HG03066 (cell line): ENCODE measurements at regions not wholly inside any gene's neighbourhood (a gene's known extent, or its start where the extent isn't known, plus 50 kb on each side); places are given as distances from the start of the nearest gene placed in this dataset.

Experiments
- ATAC-seq: cut with Tn5 transposase; IDR thresholded peaks from one replicate; pipeline ENCODE4 v1.9.1; 2021; ENCODE audit warnings: low read depth; ENCODE audit not compliant: unreplicated experiment

- ATAC-seq = no peak
These were observed 170.4 kb downstream of the ZDHHC21 start for GRCh38 chr9:14522627-14523379.

GRCh38 chr9:14520341-14520740 lies 172.9 kb downstream of the ZDHHC21 start:
- no peak for ATAC-seq

GRCh38 chr9:14517154-14517906 lies 175.9 kb downstream of the ZDHHC21 start:
- no peak for ATAC-seq

GRCh38 chr9:14516656-14517055 lies 176.6 kb downstream of the ZDHHC21 start:
- ATAC-seq = no peak

- no peak for ATAC-seq
These were observed 177.5 kb downstream of the ZDHHC21 start for GRCh38 chr9:14515571-14516198.

GRCh38 chr9:14515049-14515448 lies 178.2 kb downstream of the ZDHHC21 start:
- no peak for ATAC-seq

GRCh38 chr9:14512942-14513341 lies 180.3 kb downstream of the ZDHHC21 start:
- no peak for ATAC-seq

GRCh38 chr9:14511452-14511851 lies 181.8 kb downstream of the ZDHHC21 start:
- ATAC-seq = no peak

GRCh38 chr9:14508884-14509283 lies 184.3 kb downstream of the ZDHHC21 start:
- ATAC-seq = no peak

GRCh38 chr9:14501366-14501765 lies 187.4 kb upstream of the NFIB start:
- ATAC-seq = no peak

- no peak for ATAC-seq
These were observed 186.8 kb upstream of the NFIB start for GRCh38 chr9:14500705-14501104.

- no peak for ATAC-seq
These were observed 186.0 kb upstream of the NFIB start for GRCh38 chr9:14499976-14500375.

GRCh38 chr9:14498824-14499223 lies 184.9 kb upstream of the NFIB start:
- no peak for ATAC-seq

GRCh38 chr9:14497476-14497875 lies 183.5 kb upstream of the NFIB start:
- no peak for ATAC-seq

- ATAC-seq = no peak
These were observed 174.7 kb upstream of the NFIB start for GRCh38 chr9:14488421-14489190.

- ATAC-seq = no peak
These were observed 173.7 kb upstream of the NFIB start for GRCh38 chr9:14487547-14488185.

- no peak for ATAC-seq
These were observed 171.4 kb upstream of the NFIB start for GRCh38 chr9:14485366-14485765.

- no peak for ATAC-seq
These were observed 168.9 kb upstream of the NFIB start for GRCh38 chr9:14482856-14483255.

- no peak for ATAC-seq
These were observed 166.6 kb upstream of the NFIB start for GRCh38 chr9:14480526-14480925.

- ATAC-seq = no peak
These were observed 165.2 kb upstream of the NFIB start for GRCh38 chr9:14479163-14479560.
